ENCODE measurements at regions not wholly inside any gene's neighbourhood (a gene's known extent, or its start where the extent isn't known, plus 50 kb on each side); places are given as distances from the start of the nearest gene placed in this dataset.

- no peaks in the 10 kb centered on the region for H3K36me3 ChIP-seq (ENCODE audit: low read depth)
- intact Hi-C loops (cut with DNase I, micrococcal nuclease) = no loop called here
- no peaks in the 10 kb centered on the region for H3K9me3 ChIP-seq
- no peak overlapping the region for H3K4me3 ChIP-seq
- ATAC-seq (no peak), DNase-seq (no peak)
- H3K4me1 ChIP-seq (ENCODE audit: low read depth) = no peaks in the 10 kb centered on the region
- no peak for TF ChIP-seq CTCF (IDR thresholded peaks at IDR 0.05)
Observed at GRCh38 chr13:47665043-47665442, 336.0 kb downstream of the SUCLA2 start.

DNA sequence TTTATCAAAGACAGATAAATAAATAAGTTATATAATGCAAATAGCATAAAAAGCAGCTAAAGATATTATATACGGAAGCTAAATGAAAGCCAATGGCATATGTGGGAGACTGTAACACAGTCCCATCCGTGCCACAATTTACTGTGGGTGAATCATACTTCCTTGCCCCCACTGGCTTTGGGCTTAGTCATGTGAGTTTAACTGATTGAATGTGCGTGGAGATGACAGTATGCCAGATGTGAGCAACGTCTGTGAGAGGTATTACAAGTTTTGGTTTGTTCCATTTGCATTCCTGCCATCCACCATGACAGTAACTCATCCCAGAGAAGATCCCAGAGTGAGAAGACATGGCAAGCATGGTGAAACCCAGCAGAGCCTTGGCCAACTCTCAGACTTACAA is 340.0 kb downstream of the SUCLA2 start:
- ATAC-seq = no peak
- intact Hi-C loops (cut with DNase I, micrococcal nuclease) = no loop called here
- TF ChIP-seq CTCF (IDR thresholded peaks at IDR 0.05) = no peak
- Histone ChIP-seq H3K9me3 (no peaks in the 10 kb centered on the region), H3K4me1 (ENCODE audit: low read depth) (no peaks in the 10 kb centered on the region), H3K36me3 (ENCODE audit: low read depth) (no peaks in the 10 kb centered on the region), H3K4me3 (no peak overlapping the region)
- no peak for DNase-seq

GRCh38 chr13:47656651-47657050 is 344.4 kb downstream of the SUCLA2 start:
- no peaks in the 10 kb centered on the region for H3K4me1 ChIP-seq (ENCODE audit: low read depth)
- H3K4me3 ChIP-seq = no peak overlapping the region
- H3K9me3 ChIP-seq = no peaks in the 10 kb centered on the region
- DNase-seq = no peak
- no peaks in the 10 kb centered on the region for H3K36me3 ChIP-seq (ENCODE audit: low read depth)
- intact Hi-C loops (cut with DNase I, micrococcal nuclease) = loop anchor here in 1 of 2 donors (5.0 kb wide), 1 partner anchor 79 kb away; no protein-coding TSS in a partner anchor
- TF ChIP-seq CTCF (IDR thresholded peaks at IDR 0.05) = no peak
- no peak for ATAC-seq

GRCh38 chr13:47650209-47650608 is 350.9 kb downstream of the SUCLA2 start:
- DNase-seq (no peak), ATAC-seq (no peak)
- Histone ChIP-seq H3K36me3 (ENCODE audit: low read depth) (no peaks in the 10 kb centered on the region), H3K4me1 (ENCODE audit: low read depth) (no peaks in the 10 kb centered on the region), H3K4me3 (no peak overlapping the region), H3K9me3 (no peaks in the 10 kb centered on the region)
- no peak for TF ChIP-seq CTCF (IDR thresholded peaks at IDR 0.05)
- intact Hi-C loops (cut with DNase I, micrococcal nuclease) = no loop called here

DNA sequence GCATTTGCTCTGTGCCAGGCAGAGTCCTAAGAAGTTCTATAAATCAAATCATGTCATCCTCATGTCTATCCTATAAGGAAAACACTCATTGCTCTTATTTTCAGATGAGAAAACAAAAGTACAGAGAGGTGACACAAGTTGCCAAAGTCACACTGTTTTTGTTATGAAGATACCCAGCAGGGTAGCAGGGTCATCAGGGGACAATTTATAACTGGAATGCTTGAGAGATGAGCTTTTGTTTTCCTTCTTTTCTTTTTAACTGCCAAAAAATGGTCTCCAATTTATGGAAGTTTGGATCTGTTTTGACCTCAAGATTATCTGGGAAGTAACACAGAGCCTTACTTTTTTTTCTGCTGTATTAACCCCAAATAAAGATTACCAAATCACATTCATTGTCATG is 354.1 kb downstream of the SUCLA2 start:
- TF ChIP-seq CTCF (IDR thresholded peaks at IDR 0.05) = no peak
- Histone ChIP-seq H3K9me3 (no peaks in the 10 kb centered on the region), H3K4me3 (no peak overlapping the region), H3K4me1 (ENCODE audit: low read depth) (no peaks in the 10 kb centered on the region), H3K36me3 (ENCODE audit: low read depth) (no peaks in the 10 kb centered on the region)
- intact Hi-C loops (cut with DNase I, micrococcal nuclease) = no loop called here
- DNase-seq (no peak), ATAC-seq (no peak)

- H3K9me3 ChIP-seq = no peaks in the 10 kb centered on the region
- ATAC-seq = no peak
- no peak for TF ChIP-seq CTCF (IDR thresholded peaks at IDR 0.05)
- intact Hi-C loops (cut with DNase I, micrococcal nuclease) = no loop called here
- H3K4me1 ChIP-seq (ENCODE audit: low read depth) = no peaks in the 10 kb centered on the region
- no peak overlapping the region for H3K4me3 ChIP-seq
- no peak for DNase-seq
- H3K36me3 ChIP-seq (ENCODE audit: low read depth) = no peaks in the 10 kb centered on the region
Observed at GRCh38 chr13:47646298-47646697, 354.8 kb downstream of the SUCLA2 start.
